ENCODE measurements at regions not wholly inside any gene's neighbourhood (a gene's known extent, or its start where the extent isn't known, plus 50 kb on each side); places are given as distances from the start of the nearest gene placed in this dataset.
A peak's percentile ranks its signal among the peaks of the same experiment; 100 is the strongest.

DNA sequence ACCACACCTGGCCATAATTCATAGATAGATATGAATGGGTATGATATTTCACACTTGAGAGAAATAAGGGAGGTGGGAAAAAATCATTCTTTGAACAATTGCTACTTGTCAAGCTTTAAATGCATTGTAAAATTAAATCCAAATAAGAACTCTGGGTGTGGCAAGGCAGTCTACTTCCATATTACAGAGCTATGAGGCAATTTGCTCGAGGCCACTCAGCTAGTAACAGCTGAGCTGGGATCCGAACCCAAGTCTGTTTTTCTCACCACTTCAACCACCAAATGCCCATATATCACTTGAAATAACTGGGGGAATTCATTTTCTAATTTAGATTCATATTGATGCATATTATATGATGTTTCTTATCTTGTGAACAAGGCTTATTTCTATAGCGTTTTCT is 482.2 kb upstream of the ADAMTS9 start:
- Mint-ChIP-seq H3K4me1 (peaks cover 6% of the 10 kb centered on the region), H3K9me3 (no peaks in the 10 kb centered on the region), H3K4me3 (no peak overlapping the region), H3K27ac (no peak overlapping the region), H3K27me3 (ENCODE audit: insufficient read depth, low read depth, poor library complexity) (peaks cover 2% of the 10 kb centered on the region), H3K36me3 (ENCODE audit: low read depth) (no peaks in the 10 kb centered on the region)
- ATAC-seq = no peak
- Histone ChIP-seq H2AFZ (0 out of 2 replicates have a peak overlapping the region, but pooled peaks have one; percentile 56), H3K4me2 (no peak overlapping the region), H3K27ac (ENCODE audit: low read depth) (no peak overlapping the region), H3K27me3 (ENCODE audit: insufficient read depth) (no peaks in the 10 kb centered on the region), H3K36me3 (ENCODE audit: insufficient read depth) (no peaks in the 10 kb centered on the region), H3K4me1 (ENCODE audit: insufficient read depth) (no peaks in the 10 kb centered on the region), H3K79me2 (replicated peaks; ENCODE audit: insufficient read depth) (no peaks in the 10 kb centered on the region), H3K4me3 (no peak overlapping the region), H4K20me1 (replicated peaks; ENCODE audit: insufficient read depth) (no peaks in the 10 kb centered on the region), H3K9me2 (ENCODE audit: insufficient read depth) (no peaks in the 10 kb centered on the region), H3F3A (replicated peaks; ENCODE audit: low read depth) (no peaks in the 10 kb centered on the region)
- no peak for DNase-seq (ENCODE audit: low spot score)
- no peak for TF ChIP-seq NANOG (IDR thresholded peaks at IDR 0.05; ENCODE audit: borderline replicate concordance)
- no peak for TF ChIP-seq ZNF331 (CRISPR knock-in tag; IDR thresholded peaks at IDR 0.05; ENCODE audit: low read depth)

DNA sequence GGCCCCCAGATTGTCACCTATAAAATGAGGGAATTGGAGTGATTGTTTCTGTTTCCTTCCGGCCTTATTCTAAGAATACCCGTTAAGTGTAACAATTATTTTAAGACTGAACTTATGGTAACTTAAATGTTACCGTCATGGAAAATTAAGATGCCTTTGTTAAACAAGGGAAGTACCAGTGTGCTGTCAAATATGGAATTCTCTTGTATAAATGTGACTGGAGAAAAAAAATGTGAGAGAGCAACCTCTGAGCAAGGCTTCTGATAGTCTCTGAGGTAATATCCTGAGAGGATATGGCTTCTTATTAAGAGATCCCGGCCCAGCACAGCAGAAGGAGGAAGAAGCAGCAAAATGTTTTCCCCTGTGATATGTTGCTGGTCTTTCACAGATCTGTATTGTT is 480.7 kb upstream of the ADAMTS9 start:
- Histone ChIP-seq H3K9me2 (ENCODE audit: insufficient read depth) (no peaks in the 10 kb centered on the region), H3K27ac (ENCODE audit: low read depth) (no peak overlapping the region), H3F3A (replicated peaks; ENCODE audit: low read depth) (no peaks in the 10 kb centered on the region), H2AFZ (0 out of 2 replicates have a peak overlapping the region, but pooled peaks have one; percentile 26), H3K27me3 (ENCODE audit: insufficient read depth) (no peaks in the 10 kb centered on the region), H3K36me3 (ENCODE audit: insufficient read depth) (no peaks in the 10 kb centered on the region), H3K4me3 (no peak overlapping the region), H3K4me1 (ENCODE audit: insufficient read depth) (peaks cover under 1% of the 10 kb centered on the region; the same call in 1 of the 2 replicates), H4K20me1 (replicated peaks; ENCODE audit: insufficient read depth) (no peaks in the 10 kb centered on the region), H3K79me2 (replicated peaks; ENCODE audit: insufficient read depth) (no peaks in the 10 kb centered on the region), H3K4me2 (no peak overlapping the region)
- no peak for DNase-seq (ENCODE audit: low spot score)
- Mint-ChIP-seq H3K4me3 (no peak overlapping the region), H3K27ac (no peak overlapping the region), H3K27me3 (ENCODE audit: insufficient read depth, low read depth, poor library complexity) (peaks cover 2% of the 10 kb centered on the region), H3K36me3 (ENCODE audit: low read depth) (no peaks in the 10 kb centered on the region), H3K9me3 (no peaks in the 10 kb centered on the region), H3K4me1 (peaks cover 8% of the 10 kb centered on the region)
- TF ChIP-seq STAT1 (IDR thresholded peaks at IDR 0.05; ENCODE audit: unreplicated experiment) = no peak
- no peak for TF ChIP-seq CREB1 (CRISPR knock-in tag; IDR thresholded peaks at IDR 0.05; ENCODE audit: low read depth)
- no peak for TF ChIP-seq EZH2 (IDR thresholded peaks at IDR 0.05; ENCODE audit: low read depth, unreplicated experiment)
- TF ChIP-seq, protein P1, sequence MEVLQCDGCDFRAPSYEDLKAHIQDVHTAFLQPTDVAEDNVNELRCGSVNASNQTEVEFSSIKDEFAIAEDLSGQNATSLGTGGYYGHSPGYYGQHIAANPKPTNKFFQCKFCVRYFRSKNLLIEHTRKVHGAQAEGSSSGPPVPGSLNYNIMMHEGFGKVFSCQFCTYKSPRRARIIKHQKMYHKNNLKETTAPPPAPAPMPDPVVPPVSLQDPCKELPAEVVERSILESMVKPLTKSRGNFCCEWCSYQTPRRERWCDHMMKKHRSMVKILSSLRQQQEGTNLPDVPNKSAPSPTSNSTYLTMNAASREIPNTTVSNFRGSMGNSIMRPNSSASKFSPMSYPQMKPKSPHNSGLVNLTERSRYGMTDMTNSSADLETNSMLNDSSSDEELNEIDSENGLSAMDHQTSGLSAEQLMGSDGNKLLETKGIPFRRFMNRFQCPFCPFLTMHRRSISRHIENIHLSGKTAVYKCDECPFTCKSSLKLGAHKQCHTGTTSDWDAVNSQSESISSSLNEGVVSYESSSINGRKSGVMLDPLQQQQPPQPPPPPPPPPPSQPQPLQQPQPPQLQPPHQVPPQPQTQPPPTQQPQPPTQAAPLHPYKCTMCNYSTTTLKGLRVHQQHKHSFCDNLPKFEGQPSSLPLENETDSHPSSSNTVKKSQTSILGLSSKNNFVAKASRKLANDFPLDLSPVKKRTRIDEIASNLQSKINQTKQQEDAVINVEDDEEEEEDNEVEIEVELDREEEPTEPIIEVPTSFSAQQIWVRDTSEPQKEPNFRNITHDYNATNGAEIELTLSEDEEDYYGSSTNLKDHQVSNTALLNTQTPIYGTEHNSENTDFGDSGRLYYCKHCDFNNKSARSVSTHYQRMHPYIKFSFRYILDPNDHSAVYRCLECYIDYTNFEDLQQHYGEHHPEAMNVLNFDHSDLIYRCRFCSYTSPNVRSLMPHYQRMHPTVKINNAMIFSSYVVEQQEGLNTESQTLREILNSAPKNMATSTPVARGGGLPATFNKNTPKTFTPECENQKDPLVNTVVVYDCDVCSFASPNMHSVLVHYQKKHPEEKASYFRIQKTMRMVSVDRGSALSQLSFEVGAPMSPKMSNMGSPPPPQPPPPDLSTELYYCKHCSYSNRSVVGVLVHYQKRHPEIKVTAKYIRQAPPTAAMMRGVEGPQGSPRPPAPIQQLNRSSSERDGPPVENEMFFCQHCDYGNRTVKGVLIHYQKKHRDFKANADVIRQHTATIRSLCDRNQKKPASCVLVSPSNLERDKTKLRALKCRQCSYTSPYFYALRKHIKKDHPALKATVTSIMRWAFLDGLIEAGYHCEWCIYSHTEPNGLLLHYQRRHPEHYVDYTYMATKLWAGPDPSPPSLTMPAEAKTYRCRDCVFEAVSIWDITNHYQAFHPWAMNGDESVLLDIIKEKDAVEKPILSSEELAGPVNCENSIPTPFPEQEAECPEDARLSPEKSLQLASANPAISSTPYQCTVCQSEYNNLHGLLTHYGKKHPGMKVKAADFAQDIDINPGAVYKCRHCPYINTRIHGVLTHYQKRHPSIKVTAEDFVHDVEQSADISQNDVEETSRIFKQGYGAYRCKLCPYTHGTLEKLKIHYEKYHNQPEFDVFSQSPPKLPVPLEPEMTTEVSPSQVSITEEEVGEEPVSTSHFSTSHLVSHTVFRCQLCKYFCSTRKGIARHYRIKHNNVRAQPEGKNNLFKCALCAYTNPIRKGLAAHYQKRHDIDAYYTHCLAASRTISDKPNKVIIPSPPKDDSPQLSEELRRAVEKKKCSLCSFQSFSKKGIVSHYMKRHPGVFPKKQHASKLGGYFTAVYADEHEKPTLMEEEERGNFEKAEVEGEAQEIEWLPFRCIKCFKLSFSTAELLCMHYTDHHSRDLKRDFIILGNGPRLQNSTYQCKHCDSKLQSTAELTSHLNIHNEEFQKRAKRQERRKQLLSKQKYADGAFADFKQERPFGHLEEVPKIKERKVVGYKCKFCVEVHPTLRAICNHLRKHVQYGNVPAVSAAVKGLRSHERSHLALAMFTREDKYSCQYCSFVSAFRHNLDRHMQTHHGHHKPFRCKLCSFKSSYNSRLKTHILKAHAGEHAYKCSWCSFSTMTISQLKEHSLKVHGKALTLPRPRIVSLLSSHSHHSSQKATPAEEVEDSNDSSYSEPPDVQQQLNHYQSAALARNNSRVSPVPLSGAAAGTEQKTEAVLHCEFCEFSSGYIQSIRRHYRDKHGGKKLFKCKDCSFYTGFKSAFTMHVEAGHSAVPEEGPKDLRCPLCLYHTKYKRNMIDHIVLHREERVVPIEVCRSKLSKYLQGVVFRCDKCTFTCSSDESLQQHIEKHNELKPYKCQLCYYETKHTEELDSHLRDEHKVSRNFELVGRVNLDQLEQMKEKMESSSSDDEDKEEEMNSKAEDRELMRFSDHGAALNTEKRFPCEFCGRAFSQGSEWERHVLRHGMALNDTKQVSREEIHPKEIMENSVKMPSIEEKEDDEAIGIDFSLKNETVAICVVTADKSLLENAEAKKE (CRISPR knock-in tag; IDR thresholded peaks at IDR 0.05) = no peak
- TF ChIP-seq, protein P2, sequence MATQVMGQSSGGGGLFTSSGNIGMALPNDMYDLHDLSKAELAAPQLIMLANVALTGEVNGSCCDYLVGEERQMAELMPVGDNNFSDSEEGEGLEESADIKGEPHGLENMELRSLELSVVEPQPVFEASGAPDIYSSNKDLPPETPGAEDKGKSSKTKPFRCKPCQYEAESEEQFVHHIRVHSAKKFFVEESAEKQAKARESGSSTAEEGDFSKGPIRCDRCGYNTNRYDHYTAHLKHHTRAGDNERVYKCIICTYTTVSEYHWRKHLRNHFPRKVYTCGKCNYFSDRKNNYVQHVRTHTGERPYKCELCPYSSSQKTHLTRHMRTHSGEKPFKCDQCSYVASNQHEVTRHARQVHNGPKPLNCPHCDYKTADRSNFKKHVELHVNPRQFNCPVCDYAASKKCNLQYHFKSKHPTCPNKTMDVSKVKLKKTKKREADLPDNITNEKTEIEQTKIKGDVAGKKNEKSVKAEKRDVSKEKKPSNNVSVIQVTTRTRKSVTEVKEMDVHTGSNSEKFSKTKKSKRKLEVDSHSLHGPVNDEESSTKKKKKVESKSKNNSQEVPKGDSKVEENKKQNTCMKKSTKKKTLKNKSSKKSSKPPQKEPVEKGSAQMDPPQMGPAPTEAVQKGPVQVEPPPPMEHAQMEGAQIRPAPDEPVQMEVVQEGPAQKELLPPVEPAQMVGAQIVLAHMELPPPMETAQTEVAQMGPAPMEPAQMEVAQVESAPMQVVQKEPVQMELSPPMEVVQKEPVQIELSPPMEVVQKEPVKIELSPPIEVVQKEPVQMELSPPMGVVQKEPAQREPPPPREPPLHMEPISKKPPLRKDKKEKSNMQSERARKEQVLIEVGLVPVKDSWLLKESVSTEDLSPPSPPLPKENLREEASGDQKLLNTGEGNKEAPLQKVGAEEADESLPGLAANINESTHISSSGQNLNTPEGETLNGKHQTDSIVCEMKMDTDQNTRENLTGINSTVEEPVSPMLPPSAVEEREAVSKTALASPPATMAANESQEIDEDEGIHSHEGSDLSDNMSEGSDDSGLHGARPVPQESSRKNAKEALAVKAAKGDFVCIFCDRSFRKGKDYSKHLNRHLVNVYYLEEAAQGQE (IDR thresholded peaks at IDR 0.05; ENCODE audit: unreplicated experiment) = no peak
- no peak for TF ChIP-seq POLR2AphosphoS5 (IDR thresholded peaks at IDR 0.05; ENCODE audit: low read depth)
- ATAC-seq = no peak
